ENCODE measurements at regions not wholly inside any gene's neighbourhood (a gene's known extent, or its start where the extent isn't known, plus 50 kb on each side); places are given as distances from the start of the nearest gene placed in this dataset.

- no peak for TF ChIP-seq CTCF (IDR thresholded peaks at IDR 0.05)
- TF ChIP-seq POLR2AphosphoS5 (IDR thresholded peaks at IDR 0.05), result no peak
These were observed 57.1 kb upstream of the TCF20 start for GRCh38 chr22:42327462-42328129.
